22Rv1 (cell line): ENCODE measurements at regions not wholly inside any gene's neighbourhood (a gene's known extent, or its start where the extent isn't known, plus 50 kb on each side); places are given as distances from the start of the nearest gene placed in this dataset.

Experiments used
- CTCF ChIP-seq: fragments of 450-650 bp; IDR thresholded peaks from 2 replicates; pipeline ENCODE4 v1.5.1; 2017; ENCODE audit warnings: mild to moderate bottlenecking
- ZFX ChIP-seq: fragments of 450-650 bp; IDR thresholded peaks from 2 replicates; pipeline ENCODE4 v1.6.1; 2017; ENCODE audit warnings: antibody characterized with exemption, borderline replicate concordance

- TF ChIP-seq CTCF (no peak), ZFX (no peak)
These were observed 216.4 kb upstream of the FOXF1 start for GRCh38 chr16:86293906-86294305.
